BE2C (cell line): ENCODE measurements at regions not wholly inside any gene's neighbourhood (a gene's known extent, or its start where the extent isn't known, plus 50 kb on each side); places are given as distances from the start of the nearest gene placed in this dataset.

Experiments
- DNase-seq: peaks from one replicate; pipeline ENCODE4 v3.0.0-alpha.2; 2020
- H3K27me3 ChIP-seq: fragments of 250-450 bp; sonication (Bioruptor Pico); 2 replicates; pipeline ENCODE4 v1.5.1; 2020; ENCODE audit warnings: mild to moderate bottlenecking
- H3K36me3 ChIP-seq: fragments of 250-450 bp; sonication (Bioruptor Pico); 2 replicates; pipeline ENCODE4 v1.5.1; 2020; ENCODE audit warnings: mild to moderate bottlenecking
- H3K4me1 ChIP-seq: fragments of 250-450 bp; sonication (Bioruptor Pico); 2 replicates; pipeline ENCODE4 v1.5.1; 2020
- H3K4me3 ChIP-seq: 2 replicates; pipeline ENCODE4 v1.5.1; 2011; ENCODE audit warnings: low read depth, low read length
- H3K9me3 ChIP-seq: fragments of 250-450 bp; sonication (Bioruptor Pico); 2 replicates; pipeline ENCODE4 v1.5.1; 2020
- TF ChIP-seq, protein P1 (sequence below): IDR thresholded peaks from 2 replicates; pipeline ENCODE4 v1.5.1; 2012; ENCODE audit warnings: mild to moderate bottlenecking, low read depth, low read length

GRCh38 chr1:192003295-192004077, 154.8 kb upstream of the RGS18 start:
- no peak for DNase-seq
- Histone ChIP-seq H3K36me3 (no peaks in the 10 kb centered on the region), H3K4me1 (no peaks in the 10 kb centered on the region), H3K27me3 (no peaks in the 10 kb centered on the region), H3K9me3 (no peaks in the 10 kb centered on the region), H3K4me3 (no peak overlapping the region)
- TF ChIP-seq, protein P1, sequence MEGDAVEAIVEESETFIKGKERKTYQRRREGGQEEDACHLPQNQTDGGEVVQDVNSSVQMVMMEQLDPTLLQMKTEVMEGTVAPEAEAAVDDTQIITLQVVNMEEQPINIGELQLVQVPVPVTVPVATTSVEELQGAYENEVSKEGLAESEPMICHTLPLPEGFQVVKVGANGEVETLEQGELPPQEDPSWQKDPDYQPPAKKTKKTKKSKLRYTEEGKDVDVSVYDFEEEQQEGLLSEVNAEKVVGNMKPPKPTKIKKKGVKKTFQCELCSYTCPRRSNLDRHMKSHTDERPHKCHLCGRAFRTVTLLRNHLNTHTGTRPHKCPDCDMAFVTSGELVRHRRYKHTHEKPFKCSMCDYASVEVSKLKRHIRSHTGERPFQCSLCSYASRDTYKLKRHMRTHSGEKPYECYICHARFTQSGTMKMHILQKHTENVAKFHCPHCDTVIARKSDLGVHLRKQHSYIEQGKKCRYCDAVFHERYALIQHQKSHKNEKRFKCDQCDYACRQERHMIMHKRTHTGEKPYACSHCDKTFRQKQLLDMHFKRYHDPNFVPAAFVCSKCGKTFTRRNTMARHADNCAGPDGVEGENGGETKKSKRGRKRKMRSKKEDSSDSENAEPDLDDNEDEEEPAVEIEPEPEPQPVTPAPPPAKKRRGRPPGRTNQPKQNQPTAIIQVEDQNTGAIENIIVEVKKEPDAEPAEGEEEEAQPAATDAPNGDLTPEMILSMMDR: no peak

- Histone ChIP-seq H3K9me3 (no peaks in the 10 kb centered on the region), H3K27me3 (no peaks in the 10 kb centered on the region), H3K4me3 (no peak overlapping the region), H3K4me1 (no peaks in the 10 kb centered on the region), H3K36me3 (no peaks in the 10 kb centered on the region)
- TF ChIP-seq, protein P1: no peak
- DNase-seq: no peak
Observed at GRCh38 chr1:192005976-192006375, 152.3 kb upstream of the RGS18 start.

DNA sequence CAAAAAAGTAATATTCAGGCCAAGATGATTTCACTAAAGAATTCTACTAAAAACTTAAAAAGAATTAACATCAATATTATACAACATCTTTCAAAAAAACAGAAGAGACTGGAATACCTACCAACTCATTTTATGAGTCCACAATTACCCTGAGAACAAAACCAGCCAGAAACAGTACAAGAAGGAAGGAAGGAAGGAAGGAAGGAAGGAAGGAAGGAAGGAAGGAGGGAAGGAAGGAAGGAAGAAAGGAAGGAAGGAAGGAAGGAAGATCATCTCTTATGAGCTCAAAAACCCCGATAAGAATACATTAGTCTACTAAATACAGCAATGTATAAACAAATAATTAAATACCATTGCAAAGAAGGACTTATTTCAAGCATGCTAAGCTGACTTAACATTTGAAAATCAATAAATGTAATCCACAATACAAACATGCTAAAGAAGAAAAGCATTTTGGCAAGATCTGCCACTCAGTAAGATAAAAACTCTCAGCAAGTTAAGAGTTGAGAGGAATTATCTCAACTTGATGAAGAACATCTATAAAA, 149.9 kb upstream of the RGS18 start:
- Histone ChIP-seq H3K9me3 (no peaks in the 10 kb centered on the region), H3K4me1 (no peaks in the 10 kb centered on the region), H3K27me3 (no peaks in the 10 kb centered on the region), H3K36me3 (no peaks in the 10 kb centered on the region), H3K4me3 (no peak overlapping the region)
- DNase-seq: no peak
- TF ChIP-seq, protein P1: no peak

GRCh38 chr1:192010406-192010805, 147.9 kb upstream of the RGS18 start:
- Histone ChIP-seq H3K9me3 (no peaks in the 10 kb centered on the region), H3K4me3 (no peak overlapping the region), H3K36me3 (no peaks in the 10 kb centered on the region), H3K4me1 (no peaks in the 10 kb centered on the region), H3K27me3 (no peaks in the 10 kb centered on the region)
- TF ChIP-seq, protein P1: no peak
- no peak for DNase-seq

GRCh38 chr1:192011525-192011924, 146.7 kb upstream of the RGS18 start:
- no peak overlapping the region for H3K4me3 ChIP-seq
- H3K9me3 ChIP-seq: no peaks in the 10 kb centered on the region
- no peaks in the 10 kb centered on the region for H3K36me3 ChIP-seq
- DNase-seq: no peak
- no peaks in the 10 kb centered on the region for H3K4me1 ChIP-seq
- TF ChIP-seq, protein P1: no peak
- H3K27me3 ChIP-seq: no peaks in the 10 kb centered on the region

GRCh38 chr1:192022827-192023226, 135.4 kb upstream of the RGS18 start:
- H3K9me3 ChIP-seq: no peaks in the 10 kb centered on the region
- no peaks in the 10 kb centered on the region for H3K27me3 ChIP-seq
- TF ChIP-seq, protein P1: no peak
- H3K4me1 ChIP-seq: no peaks in the 10 kb centered on the region
- DNase-seq: no peak
- no peak overlapping the region for H3K4me3 ChIP-seq
- H3K36me3 ChIP-seq: no peaks in the 10 kb centered on the region
